ENCODE measurements at regions not wholly inside any gene's neighbourhood (a gene's known extent, or its start where the extent isn't known, plus 50 kb on each side); places are given as distances from the start of the nearest gene placed in this dataset.

GRCh38 chr1:187682112-187682511, 853.4 kb downstream of the PLA2G4A start:
- TF ChIP-seq CTCF (IDR thresholded peaks at IDR 0.05; ENCODE audit: low read length) (no peak), EZH2 (IDR thresholded peaks at IDR 0.05; ENCODE audit: borderline replicate concordance, low read length) (no peak)
